Activated CD8-positive, alpha-beta memory T cell treated with anti-CD3 and anti-CD28 coated beads for 4 hours (primary cell): ENCODE measurements at regions not wholly inside any gene's neighbourhood (a gene's known extent, or its start where the extent isn't known, plus 50 kb on each side); places are given as distances from the start of the nearest gene placed in this dataset.
"Not testable (repeated sequence)": the region's sequence is repeated elsewhere in the genome, so short reads cannot be mapped to it uniquely, and the experiment has no call there.

Source experiments
- DNase-seq, 2 donors: peaks; one replicate each; pipeline ENCODE4 v3.0.0-alpha.2; 2020; ENCODE audit warnings: low read depth in 2 of 2

DNA sequence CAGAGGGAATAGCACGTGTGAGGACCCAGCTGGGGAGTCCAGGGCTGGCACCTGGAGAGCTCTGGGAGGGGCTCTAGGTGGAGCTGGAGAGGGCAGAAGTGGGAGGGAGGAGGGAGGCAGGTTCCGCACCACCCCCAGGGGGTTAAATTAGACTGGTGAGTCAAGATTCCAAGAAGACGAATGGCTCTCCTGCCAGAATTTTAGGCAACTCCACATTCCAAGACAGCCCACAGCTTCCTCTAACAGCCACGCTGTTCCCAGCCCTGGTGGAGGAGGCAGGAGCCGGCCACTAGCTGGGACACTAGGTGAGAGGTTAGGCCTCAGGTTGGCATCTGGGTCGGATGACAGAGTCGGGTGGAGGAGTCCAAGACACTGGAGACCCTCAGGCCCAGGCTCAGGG lies 60.2 kb downstream of the TFAP2C start:
- DNase-seq, result no peak

DNA sequence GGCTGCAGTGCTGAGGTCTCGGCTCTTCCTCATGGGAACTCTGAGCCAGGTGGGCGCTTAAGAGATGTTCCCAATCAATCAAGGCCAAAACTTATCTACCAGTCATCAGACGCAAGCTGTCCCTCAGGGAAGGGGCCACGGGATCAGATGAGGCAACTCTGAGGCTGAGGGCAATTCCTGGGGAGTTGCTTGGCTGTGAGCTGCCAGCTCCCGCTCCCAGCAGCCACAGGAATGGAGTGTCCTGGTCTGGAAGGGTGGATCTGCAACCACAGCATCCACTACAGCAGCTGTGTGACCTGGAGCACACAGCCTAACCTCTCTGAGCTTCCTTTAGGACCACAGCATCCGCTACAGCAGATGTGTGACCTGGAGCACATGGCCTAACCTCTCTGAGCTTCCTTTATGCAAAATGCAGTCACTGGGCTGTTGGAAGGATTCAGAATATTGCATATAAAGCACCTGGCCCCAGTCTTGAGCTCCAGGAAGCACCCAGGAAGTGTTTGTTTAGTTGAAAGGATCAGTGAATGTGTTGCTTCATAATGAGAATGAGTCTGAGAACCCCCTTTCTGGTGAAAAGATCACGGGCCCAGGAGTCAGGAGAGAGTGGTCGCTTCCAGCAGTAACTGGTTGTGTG lies 60.9 kb downstream of the TFAP2C start:
- DNase-seq, result no peak

DNA sequence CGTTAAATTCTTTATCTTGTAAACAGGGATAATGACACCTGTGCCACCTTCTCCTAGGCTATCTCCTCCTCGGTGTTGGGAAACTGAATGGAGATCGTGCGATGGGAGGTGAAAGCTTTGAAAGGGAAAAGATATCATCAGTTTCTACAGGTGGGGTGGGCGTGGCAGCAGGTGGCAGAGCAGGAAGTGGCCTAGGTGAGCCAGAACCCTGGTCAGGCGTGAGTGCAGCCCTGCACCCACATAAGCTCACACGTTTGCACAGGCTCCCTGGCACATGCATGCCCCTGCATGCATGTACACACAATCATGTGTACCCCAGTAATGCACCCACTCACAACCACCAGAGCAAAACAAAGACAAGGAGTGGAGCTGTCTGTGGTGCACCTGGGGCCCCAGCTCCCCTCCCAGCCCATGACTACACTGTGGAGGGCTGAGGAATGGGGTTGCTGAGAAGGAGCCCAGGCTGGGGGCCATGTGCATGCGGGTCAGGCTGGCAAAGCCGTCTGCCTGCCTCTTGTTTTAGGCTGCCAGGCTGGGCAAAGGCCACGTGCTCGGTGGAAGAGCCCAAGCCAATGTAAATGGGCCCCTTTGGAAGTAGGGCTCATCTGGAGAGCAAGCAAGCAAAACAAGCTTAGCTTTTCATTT lies 61.5 kb downstream of the TFAP2C start:
- DNase-seq, result no peak

DNA sequence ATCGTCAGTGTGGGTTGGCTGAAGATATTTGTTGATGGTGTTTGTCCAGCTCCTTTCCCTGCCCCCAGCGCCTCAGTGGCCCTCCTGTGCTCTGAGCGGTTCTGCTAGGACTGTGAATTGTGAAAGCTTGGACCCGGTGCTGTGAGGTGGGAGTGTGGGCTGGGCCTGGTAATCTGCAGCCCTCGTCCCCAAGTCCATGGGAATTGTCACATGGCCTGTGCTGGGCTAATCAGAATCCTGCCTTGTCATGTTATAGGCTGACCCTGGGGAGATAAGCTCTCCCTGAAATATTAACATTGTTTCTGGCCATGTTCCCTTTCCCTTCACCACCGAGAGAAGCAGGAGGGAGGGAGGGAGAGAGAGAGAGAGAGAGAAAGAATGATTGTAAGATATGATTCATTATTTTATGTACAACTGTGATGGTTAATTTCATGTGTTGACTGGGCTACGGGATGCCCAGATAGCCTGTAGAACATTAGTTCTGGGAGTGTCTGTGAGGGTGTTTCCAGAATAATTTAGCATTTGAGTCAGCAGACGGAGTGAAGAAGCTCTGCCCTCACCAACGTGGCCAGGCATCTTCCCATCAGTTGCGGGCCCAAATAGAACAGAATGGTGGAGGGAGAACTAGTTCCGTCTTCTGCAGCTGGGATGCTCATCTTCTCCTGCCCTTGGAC lies 62.4 kb downstream of the TFAP2C start:
- no peak for DNase-seq

DNA sequence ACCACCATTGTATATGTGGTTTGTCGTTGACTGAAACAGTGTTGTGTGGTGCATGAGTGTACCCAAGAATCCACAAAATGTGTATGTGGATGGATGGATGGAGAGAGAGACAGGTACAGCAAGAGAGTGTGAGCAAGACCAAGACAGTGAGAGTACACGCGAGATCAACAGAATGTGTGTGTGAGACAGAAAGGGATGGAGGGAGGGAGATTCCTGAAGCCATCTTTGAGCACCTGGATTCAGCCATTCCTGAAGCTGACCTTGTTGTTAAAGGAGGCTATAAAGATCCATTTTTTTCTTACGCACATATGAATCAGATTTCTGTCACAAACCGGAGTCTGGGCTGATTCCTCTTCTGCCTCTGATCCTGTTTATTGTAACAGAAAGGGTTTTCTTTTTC lies 64.1 kb downstream of the TFAP2C start:
- DNase-seq, result no peak

DNA sequence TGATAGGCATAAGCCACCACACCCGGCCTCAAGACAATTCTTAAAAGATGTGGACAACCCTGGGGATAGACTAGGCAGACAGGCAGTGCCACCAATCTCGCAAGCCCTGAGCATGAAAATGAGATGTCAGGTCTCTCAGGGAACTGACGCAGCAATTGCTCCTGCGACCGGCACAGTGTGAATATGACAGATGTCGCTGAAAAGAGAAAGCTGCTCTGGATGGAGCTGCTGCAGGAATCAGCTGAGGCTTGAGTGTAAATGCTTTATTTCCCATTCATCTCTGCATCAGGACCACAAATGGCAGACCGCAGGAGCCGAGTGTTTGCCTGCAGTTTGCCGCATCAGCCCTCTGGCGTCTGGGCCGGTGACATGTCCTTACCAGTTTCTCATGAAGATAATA lies 68.4 kb downstream of the TFAP2C start:
- DNase-seq, result no peak

DNA sequence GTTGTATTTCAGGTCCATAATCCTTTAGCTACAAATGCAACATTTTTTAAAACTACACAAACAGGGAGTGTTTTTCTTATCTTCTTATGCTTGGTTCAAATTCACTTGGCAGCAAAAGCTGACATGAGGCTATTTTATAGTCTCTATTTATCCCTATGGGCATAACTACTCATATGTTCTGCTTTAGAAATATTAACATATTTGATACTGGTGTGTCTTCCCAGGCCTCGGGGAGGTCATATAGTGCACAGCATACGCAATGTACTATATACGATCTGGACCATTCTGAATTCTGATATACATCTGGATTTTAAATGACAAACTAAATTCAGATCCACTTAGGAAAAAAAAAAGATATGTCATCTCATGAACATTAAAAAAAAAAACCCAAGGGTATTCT lies 69.2 kb downstream of the TFAP2C start:
- DNase-seq, result no peak

DNA sequence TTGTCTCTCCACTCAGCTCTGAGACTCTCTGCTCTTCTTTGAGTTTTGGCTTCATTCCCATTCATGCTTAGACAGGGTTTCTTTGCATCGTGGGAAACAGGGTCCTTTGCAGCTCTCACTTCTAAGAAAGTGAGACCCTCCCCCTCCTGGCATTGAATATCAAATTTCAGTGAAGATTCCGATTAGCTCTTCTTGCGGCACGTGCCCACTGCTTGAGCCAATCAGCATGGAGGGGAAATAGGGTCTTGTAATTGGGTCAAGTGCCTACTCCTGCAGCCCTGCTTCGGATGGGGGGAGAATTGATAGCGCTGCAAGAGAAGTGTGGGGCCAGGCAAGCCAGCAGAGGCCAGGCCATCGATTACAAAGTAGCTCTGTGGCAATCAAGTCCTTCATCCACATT lies 69.6 kb downstream of the TFAP2C start:
- no peak for DNase-seq

DNA sequence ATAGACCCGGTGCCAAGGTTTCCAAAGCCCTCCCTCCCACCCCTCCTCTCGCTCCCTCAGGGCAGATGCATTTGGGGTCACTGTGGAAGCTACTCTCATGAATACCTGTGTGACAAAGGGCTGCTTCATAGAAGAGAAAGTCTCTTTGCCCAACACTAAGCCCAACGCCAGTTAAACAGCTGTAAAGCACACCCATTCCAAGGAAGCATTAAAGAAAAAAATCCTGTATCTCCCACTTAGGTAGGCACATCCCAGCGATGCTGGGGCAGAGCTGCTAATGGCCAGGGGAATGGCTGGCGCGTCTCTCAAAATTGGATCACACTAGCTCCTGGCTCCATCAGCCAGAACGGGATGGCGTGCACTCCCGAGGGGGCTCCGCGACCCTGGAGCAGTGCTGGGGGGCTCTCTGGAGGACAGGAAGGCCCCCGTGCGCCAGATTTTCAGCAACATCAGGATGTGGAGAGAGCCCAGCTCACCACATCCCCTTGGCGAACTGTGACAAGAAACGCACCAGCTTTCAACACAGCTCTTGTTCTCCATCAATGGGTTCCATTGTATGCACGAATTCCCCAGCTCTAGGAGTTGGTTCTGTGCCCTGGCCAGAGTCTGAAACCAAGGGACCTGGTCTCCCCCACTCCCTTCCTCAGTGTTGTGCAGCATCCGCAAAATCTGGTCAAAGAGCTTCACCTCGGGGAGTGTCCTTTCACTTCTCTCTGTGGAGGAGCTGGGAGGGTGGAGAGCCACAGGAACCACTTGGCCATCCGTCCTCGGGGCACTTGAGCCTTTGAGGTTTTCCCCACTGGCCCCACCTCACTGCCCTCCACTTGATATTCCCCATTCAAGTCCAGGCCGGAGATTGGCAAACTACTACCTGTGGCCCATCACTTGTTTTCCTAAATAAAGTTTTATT lies 74.1 kb downstream of the TFAP2C start:
- DNase-seq, result no peak

DNA sequence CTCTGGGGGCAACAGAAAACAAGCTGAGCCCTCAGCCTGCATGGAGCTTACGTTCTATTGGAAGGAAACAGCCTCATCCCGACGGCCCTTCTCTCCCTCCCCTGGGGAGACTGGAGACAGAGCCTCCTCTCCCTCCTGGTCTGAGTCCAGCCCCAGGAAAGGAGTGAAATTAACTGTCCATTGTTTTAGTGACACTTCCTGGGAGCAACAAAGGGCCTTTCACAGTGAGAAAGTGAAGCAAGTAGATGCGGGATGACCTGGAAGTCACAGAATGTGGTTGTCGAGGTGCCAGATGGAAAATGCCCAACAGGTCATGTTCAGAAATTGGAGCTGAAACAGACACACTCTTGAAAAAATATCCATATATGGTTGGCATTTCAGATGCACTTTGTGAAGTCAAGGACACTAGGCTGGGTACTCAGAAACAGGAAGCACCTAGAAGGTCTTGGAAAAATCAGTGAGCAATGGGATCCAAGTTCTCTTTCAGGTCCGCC lies 77.8 kb downstream of the TFAP2C start:
- no peak for DNase-seq

DNA sequence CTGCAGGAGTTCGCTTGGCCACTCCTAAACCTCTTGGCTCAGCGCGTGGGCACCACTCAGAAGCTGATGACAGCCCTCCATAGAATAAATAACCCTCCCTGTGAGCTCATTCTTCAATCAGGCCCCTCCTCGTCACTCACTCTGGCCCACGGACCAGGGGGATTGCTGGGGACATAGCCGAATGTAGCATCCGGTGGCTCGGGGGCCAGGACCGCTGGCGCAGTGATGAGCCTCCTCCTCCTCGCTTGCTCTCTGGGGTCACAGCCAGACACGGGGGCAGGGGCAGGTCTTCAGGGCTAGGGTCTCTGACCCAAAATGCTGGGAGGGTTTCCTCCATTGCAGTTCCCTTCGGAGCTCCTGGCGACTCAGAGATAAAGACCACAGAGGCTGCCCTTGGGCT lies 79.9 kb downstream of the TFAP2C start:
- no peak for DNase-seq

DNA sequence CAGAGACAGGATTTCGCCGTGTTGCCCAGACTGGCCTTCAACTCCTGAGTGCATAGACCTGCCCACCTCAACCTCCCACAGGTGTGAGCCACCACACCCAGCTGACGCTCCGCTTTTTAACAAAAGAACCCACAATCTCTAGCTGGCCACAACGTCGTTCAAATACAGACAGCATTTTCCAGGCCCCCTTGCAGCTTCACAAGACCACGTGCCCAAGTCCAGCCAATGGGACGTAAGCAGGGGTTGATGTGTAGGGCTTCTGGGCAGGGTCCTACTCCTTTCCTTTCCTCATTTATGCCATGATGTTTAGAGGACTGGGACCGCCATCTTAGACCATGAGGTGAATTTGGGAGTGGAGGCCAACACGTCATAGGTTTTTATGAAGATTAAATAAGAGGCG lies 81.0 kb downstream of the TFAP2C start:
- DNase-seq, result no peak

DNA sequence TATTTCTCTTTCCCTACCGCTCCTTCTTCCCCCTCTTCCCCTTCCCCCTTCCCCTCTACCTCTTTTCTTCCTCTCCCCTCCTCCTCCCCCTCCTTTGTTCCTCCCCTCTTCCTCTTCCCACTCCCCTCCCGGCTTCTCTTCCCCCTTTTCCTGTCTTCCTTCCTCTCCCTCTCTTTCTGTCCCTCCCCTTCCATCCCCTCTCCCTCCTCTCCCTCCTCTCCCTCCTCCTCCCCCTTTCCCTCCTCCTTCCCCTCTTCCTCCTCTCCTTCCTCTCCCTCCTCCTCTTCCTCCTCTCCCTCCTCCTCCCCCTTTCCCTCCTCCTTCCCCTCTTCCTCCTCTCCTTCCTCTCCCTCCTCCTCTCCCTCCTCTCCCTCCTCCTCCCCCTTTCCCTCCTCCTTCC lies 81.5 kb downstream of the TFAP2C start:
- not testable (repeated sequence) for DNase-seq

DNA sequence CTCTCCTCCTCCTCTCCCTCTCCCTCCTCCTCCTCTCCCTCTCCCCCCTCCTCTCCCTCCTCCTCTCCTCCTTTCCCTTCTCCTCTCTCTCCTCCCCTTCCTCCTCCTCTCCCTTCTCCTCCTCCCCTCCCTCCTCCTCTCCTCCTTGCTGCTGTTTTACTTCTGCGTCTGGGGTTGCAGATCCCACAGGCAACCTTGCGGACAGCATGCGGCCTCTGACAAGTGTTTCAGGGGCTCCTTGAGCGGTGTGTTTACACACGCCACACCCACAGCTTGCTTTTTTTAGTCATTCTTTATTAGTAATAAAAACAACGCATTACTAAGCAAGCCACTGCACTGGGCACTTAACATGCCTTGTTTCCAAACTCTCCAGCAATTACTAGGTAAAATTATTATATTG lies 81.9 kb downstream of the TFAP2C start:
- no peak for DNase-seq

DNA sequence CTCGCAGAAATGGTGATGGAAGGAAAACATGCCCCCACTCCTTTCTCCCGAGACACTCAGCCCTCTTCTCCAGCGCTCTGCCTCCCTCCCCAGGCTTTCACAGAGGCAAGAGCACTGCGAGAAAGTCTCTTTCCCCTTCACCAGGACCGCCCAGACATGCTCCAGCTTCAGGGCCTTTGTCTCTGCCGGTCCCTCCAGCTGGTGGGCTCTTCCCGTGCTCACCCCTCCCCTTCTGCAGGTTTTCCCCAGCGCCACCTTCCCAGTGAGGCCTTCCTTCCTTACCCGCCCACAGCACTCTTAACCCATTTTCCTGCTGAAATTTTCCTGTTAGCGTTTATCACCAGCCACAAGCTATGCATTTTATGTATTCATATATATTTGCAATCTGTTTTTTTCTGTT lies 86.2 kb downstream of the TFAP2C start:
- DNase-seq, result no peak

DNA sequence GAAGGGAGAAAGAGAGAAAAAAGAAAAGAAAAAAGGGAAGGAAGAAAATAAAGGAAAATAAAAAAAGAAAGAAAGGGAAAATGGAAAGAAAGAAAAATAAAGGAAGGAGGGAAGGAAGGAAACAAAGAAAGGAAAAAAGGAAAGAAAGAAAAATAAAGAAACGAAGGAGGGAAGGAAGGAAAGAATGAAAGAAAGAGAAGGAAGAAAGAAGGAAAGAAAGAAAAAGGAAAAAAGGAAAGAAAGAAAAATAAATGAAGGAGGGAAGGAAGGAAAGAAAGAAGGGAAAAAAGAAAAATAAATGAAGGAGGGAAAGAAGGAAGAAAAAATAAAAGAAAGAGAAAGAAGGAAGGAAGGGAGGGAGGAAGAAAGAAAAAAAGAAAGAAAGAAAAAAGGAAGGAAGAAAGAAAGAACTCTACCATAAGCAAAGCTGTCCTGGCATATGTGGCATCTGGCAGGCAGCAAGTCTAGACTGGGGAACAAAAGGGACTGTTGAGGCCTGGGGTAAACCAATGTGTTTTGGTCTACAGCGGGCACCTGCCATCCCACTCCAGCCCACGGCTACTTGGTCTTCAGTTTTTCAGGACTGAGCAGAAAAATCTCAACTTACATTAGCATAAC lies 86.9 kb downstream of the TFAP2C start:
- DNase-seq, result no peak

DNA sequence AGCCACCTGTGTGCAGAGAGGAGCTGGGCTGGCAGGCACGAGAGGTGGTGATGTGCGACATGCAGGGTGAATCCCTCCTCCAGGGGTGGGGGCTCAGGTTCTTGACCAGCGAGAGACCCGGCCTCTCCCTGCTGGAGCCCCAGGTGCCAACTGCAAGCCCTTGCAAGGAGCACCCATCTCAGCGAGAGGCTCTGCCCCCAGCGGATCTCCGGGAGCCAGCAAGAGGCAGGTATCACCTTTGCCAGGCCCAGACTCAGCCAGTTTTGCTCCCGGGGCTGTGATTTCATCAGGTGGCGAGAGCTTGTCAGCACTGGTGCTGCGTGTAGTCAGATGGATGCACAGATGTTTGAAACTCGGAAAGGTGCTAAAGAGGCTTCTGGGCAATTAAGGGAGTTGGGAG lies 87.7 kb downstream of the TFAP2C start:
- DNase-seq, result no peak

DNA sequence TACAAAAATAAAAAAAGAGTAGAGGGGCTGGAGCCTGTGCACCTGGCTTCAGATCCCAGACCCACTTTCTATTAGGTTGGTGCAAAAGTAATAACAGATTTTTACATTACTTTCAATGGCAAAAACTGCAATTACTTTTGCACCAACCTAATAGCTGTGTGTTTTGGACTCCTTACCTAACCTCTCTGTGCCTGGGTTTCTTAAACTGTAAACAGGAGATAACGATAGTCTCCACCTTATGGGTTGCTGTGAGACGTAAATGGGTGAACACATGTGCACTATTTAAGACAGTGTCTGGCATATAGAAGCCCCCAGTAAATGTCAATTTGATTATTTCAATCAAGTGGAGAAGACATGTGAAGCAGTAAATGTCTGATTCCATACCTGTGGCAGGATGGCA lies 89.7 kb downstream of the TFAP2C start:
- no peak for DNase-seq

DNA sequence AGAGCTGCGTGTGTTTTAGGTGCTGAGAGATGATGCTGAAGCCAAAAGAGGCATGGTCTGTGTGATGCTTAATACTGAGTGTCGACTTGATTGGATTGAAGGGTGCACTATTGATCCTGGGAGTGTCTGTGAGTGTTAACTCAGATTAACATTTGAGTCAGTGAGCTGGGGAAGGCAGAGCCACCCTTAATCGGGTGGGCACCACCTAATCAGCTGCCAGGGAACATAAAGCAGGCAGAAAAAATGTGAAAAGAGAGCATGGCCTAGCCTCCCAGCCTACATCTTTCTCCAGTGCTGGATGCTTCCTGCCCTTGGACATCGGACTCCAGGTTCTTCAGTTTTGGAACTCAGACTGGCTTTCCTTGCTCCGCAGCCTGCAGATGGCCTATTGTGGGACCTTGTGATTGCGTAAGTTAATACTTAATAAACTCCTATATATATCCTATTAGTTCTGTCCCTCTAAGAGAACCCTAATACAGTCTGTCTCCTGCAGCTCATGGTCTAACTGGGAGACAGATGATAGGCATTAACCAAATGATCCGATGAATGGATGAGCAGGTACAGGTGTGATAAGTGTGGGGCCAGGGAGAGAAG lies 91.6 kb downstream of the TFAP2C start:
- no peak for DNase-seq

DNA sequence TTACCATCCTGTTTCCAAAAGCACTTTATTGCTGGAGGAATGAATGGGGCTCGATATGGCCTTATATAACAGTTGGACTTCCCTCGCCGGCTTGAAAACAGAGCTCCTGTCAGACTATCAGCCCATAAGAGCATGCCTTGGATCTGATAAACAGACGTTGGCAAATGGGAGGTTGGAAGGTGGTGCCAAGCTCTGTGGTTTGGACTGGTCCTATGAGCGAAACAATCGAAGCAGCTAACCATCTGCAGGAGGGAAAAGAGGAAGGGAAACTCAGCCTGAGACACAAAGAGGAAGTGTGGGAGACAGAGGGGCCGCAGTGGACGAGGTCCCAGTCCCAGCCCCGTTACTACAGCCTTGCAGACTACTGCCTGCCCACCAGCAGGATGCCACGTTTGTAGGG lies 92.9 kb downstream of the TFAP2C start:
- no peak for DNase-seq

DNA sequence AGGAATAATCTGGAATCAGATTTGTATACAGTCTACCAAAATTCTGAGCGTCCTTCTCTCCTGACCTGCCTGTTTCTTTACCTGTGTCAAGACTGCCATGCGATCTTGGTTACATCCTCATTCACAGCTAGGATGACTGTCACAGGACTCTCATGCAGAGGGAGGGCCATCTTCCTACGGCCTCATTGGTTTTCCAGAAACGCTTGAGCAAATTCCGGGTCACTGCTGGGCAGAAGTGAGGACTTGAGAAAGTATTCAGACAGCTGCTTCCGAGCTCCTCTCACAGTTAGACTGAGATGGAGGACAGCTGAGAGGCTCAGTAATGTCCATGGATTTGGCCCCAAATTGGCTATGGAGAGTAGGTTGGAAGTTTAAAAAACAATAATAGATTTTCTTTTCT lies 94.2 kb downstream of the TFAP2C start:
- DNase-seq, result no peak
